ENCODE measurements at regions not wholly inside any gene's neighbourhood (a gene's known extent, or its start where the extent isn't known, plus 50 kb on each side); places are given as distances from the start of the nearest gene placed in this dataset.

DNA sequence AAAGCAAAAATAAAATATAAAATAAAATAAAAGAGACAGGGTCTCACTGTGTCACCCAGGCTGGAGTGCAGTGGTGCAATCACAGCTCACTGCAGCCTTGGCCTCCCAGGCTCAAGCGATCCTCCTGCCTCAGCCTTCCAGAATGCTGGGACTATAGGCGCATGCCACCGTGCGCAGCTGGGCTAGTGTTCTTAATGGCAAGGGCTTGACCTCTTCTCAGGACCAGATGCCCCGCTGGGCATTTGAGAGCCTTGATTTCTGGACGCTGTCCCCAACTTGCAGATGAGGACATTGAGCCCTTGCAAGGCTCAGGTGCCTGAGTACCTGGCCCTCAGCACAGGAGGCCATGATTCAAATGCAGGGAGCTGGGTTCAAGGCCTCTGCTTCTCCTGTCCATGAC is 82.6 kb downstream of the DHCR7 start:
- Histone ChIP-seq H3K4me1 (ENCODE audit: insufficient read depth, low read length) (no peaks in the 10 kb centered on the region), H3K9me3 (ENCODE audit: insufficient read depth, low read length, severe bottlenecking) (no peaks in the 10 kb centered on the region), H2AFZ (ENCODE audit: low read depth, low read length) (no peak overlapping the region), H3K4me2 (ENCODE audit: insufficient read depth, low read length) (no peak overlapping the region), H4K20me1 (ENCODE audit: insufficient read depth, low read length) (no peaks in the 10 kb centered on the region; the same call in 1 of the 2 replicates), H3K79me2 (ENCODE audit: insufficient read depth, low read length) (no peaks in the 10 kb centered on the region), H3K36me3 (ENCODE audit: insufficient read depth, low read length) (no peaks in the 10 kb centered on the region), H3K27ac (ENCODE audit: low read length) (no peak overlapping the region), H3K9ac (ENCODE audit: low read depth, low read length) (no peak overlapping the region), H3K27me3 (ENCODE audit: insufficient read depth, low read length, poor library complexity) (no peaks in the 10 kb centered on the region), H3K4me3 (ENCODE audit: low read depth in 1 of 2, low read length in 2 of 2) (no peak overlapping the region)
- ATAC-seq (ENCODE audit: insufficient read depth, low read depth) (no peak), DNase-seq (no peak)
- no peak for TF ChIP-seq EZH2 (IDR thresholded peaks at IDR 0.05; ENCODE audit: borderline replicate concordance, low read depth, low read length, severe bottlenecking)
- TF ChIP-seq, protein P1, sequence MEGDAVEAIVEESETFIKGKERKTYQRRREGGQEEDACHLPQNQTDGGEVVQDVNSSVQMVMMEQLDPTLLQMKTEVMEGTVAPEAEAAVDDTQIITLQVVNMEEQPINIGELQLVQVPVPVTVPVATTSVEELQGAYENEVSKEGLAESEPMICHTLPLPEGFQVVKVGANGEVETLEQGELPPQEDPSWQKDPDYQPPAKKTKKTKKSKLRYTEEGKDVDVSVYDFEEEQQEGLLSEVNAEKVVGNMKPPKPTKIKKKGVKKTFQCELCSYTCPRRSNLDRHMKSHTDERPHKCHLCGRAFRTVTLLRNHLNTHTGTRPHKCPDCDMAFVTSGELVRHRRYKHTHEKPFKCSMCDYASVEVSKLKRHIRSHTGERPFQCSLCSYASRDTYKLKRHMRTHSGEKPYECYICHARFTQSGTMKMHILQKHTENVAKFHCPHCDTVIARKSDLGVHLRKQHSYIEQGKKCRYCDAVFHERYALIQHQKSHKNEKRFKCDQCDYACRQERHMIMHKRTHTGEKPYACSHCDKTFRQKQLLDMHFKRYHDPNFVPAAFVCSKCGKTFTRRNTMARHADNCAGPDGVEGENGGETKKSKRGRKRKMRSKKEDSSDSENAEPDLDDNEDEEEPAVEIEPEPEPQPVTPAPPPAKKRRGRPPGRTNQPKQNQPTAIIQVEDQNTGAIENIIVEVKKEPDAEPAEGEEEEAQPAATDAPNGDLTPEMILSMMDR (IDR thresholded peaks at IDR 0.05; ENCODE audit: borderline replicate concordance, extremely low read depth, low read length, poor library complexity, severe bottlenecking), result no peak

DNA sequence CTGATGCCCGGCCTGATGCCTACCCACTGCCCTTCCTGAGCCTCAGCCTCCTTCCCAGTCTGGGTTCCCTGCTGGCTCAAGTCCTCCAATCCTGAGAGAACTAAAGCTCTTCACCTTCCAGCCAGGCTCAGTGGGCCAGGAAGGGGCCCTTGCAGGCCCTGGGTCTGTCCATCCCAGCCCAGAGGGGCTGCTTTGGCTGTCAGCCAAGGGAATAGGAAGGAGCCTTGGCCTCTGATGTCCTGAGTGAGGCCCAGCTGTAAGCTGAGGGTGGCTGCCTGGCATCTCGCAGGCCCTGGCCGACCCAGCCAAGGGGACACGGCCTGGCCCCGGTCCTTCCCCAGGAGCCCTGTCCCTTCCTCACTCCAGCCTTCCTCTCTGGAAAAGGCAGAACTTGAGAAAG is 83.4 kb downstream of the DHCR7 start:
- H2AFZ ChIP-seq (ENCODE audit: low read depth, low read length), result no peak overlapping the region
- no peak overlapping the region for H3K27ac ChIP-seq (ENCODE audit: low read length)
- no peaks in the 10 kb centered on the region for H3K4me1 ChIP-seq (ENCODE audit: insufficient read depth, low read length)
- no peak for DNase-seq
- no peaks in the 10 kb centered on the region for H3K9me3 ChIP-seq (ENCODE audit: insufficient read depth, low read length, severe bottlenecking)
- no peak overlapping the region for H3K4me2 ChIP-seq (ENCODE audit: insufficient read depth, low read length)
- no peak for ATAC-seq (ENCODE audit: insufficient read depth, low read depth)
- no peak overlapping the region for H3K9ac ChIP-seq (ENCODE audit: low read depth, low read length)
- no peaks in the 10 kb centered on the region for H3K36me3 ChIP-seq (ENCODE audit: insufficient read depth, low read length)
- no peaks in the 10 kb centered on the region for H3K79me2 ChIP-seq (ENCODE audit: insufficient read depth, low read length)
- H3K4me3 ChIP-seq (ENCODE audit: low read depth in 1 of 2, low read length in 2 of 2), result no peak overlapping the region
- H3K27me3 ChIP-seq (ENCODE audit: insufficient read depth, low read length, poor library complexity), result no peaks in the 10 kb centered on the region
- TF ChIP-seq, protein P1 (IDR thresholded peaks at IDR 0.05; ENCODE audit: borderline replicate concordance, extremely low read depth, low read length, poor library complexity, severe bottlenecking), result no peak
- TF ChIP-seq EZH2 (IDR thresholded peaks at IDR 0.05; ENCODE audit: borderline replicate concordance, low read depth, low read length, severe bottlenecking), result no peak
- no peaks in the 10 kb centered on the region; the same call in 1 of the 2 replicates for H4K20me1 ChIP-seq (ENCODE audit: insufficient read depth, low read length)

DNA sequence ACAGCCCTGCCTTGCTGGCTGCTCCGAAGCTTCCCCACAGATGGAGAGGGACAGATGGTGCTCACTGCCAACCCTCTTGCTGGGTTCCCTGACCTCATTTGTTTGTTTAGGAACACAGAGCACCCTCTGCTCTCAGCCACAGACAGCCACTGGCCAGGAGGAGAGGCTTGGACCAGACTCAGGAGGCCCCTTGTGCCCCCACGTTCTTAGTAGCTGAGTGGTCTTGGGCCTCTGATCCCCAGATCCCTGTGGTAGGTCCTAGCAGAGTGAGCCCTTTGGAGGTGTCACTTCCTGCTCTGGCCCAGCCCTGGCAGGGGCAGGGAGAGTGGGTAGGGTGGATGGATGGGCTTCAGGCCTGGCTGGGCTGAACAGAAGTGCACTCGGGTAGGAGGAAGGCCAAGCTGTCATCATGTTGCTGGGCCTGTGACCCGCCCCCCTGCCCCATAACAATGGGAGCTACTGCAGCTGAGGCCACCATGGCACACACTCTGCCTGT is 84.0 kb downstream of the DHCR7 start:
- no peak for ATAC-seq (ENCODE audit: insufficient read depth, low read depth)

More for the DNA sequence above, 84.0 kb downstream of the DHCR7 start:
- Histone ChIP-seq H2AFZ (ENCODE audit: low read depth, low read length) (no peak overlapping the region), H3K9ac (ENCODE audit: low read depth, low read length) (no peak overlapping the region), H3K79me2 (ENCODE audit: insufficient read depth, low read length) (no peaks in the 10 kb centered on the region), H3K27ac (ENCODE audit: low read length) (no peak overlapping the region), H3K9me3 (ENCODE audit: insufficient read depth, low read length, severe bottlenecking) (no peaks in the 10 kb centered on the region), H3K36me3 (ENCODE audit: insufficient read depth, low read length) (no peaks in the 10 kb centered on the region), H4K20me1 (ENCODE audit: insufficient read depth, low read length) (no peaks in the 10 kb centered on the region; the same call in 1 of the 2 replicates), H3K4me1 (ENCODE audit: insufficient read depth, low read length) (no peaks in the 10 kb centered on the region), H3K27me3 (ENCODE audit: insufficient read depth, low read length, poor library complexity) (no peaks in the 10 kb centered on the region), H3K4me3 (ENCODE audit: low read depth in 1 of 2, low read length in 2 of 2) (no peak overlapping the region), H3K4me2 (ENCODE audit: insufficient read depth, low read length) (no peak overlapping the region)
- DNase-seq, result no peak
- TF ChIP-seq, protein P1 (IDR thresholded peaks at IDR 0.05; ENCODE audit: borderline replicate concordance, extremely low read depth, low read length, poor library complexity, severe bottlenecking), result no peak
- no peak for TF ChIP-seq EZH2 (IDR thresholded peaks at IDR 0.05; ENCODE audit: borderline replicate concordance, low read depth, low read length, severe bottlenecking)
